ENCODE measurements at regions not wholly inside any gene's neighbourhood (a gene's known extent, or its start where the extent isn't known, plus 50 kb on each side); places are given as distances from the start of the nearest gene placed in this dataset.

DNA sequence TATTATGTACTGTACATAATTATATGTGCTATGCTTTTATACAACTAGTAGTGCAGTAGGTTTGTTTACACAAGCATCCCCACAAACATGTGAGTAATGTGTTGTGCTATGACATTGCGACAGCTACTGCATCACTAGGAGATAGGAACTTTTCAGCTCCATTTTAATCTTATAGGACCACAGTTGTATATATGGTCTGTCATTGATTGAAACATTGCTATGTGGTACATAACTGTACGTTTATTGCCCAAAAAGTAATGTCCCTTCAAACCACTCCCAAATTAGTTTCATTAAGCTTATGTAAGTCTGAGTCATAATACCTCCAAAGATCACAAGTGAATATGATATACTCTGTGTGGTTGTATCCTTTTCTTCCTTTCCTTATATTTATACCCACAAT lies 183.2 kb upstream of the POT1 start:
- TF ChIP-seq POLR2A (IDR thresholded peaks at IDR 0.05), result no peak
- TF ChIP-seq CTCF (IDR thresholded peaks at IDR 0.05), result no peak

Measured in thyroid gland (tissue), 4 donors.